ENCODE measurements at regions not wholly inside any gene's neighbourhood (a gene's known extent, or its start where the extent isn't known, plus 50 kb on each side); places are given as distances from the start of the nearest gene placed in this dataset.

GRCh38 chrX:37943554-37944344 lies 62.6 kb upstream of the SYTL5 start:
- no peak for TF ChIP-seq POLR2A (IDR thresholded peaks at IDR 0.05)
- no peak for TF ChIP-seq EP300 (IDR thresholded peaks at IDR 0.05)

All from tibial nerve (tissue), 3 donors.